ENCODE measurements at regions not wholly inside any gene's neighbourhood (a gene's known extent, or its start where the extent isn't known, plus 50 kb on each side); places are given as distances from the start of the nearest gene placed in this dataset.

DNA sequence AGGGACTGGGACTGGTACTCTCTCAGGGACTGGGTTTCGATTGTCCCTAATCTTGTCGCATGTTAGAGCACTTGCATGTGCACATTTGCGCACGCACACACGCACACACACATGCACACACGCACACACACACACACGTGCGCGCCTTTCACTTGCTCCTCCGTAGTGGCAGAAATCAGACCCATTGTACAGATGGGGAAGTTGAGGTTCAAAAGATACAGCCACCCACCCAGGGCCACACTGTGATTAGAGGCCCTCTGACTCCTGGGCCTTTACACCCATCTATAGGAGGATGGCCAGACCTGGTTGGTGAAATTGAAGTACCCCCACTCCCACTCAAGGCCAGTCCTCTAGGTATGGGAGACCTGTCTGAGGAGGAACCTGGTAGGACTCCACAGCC lies 167.8 kb upstream of the LHX5 start:
- intact Hi-C loops (cut with DNase I) = no loop called here
- DNase-seq = no peak
- H3K27me3 ChIP-seq = peaks cover 26% of the 10 kb centered on the region

DNA sequence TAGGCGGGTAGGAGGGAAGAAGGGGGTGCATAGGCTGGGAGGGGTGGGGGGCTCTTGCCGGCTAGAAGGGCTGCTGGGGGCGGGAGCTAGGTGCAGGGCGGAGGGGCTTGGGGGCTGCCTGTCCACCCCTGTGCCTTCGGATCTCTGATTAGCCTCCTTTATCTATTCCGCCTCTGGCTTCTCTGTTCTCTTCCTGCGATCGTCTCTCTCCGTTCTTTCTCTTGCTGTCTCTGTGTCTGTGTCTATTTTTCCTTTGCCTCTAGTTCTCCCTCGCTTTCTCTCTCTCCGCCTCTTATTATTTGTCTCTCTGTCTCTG lies 166.7 kb upstream of the LHX5 start:
- Histone ChIP-seq H3K36me3 (replicated peaks in 1 of 2) (no peaks in the 10 kb centered on the region), H3K9me3 (replicated peaks in 1 of 3) (no peaks in the 10 kb centered on the region), H3K27ac (no peak overlapping the region), H3K4me3 (no peak overlapping the region), H3K4me1 (replicated peaks in 1 of 2) (no peaks in the 10 kb centered on the region), H3K27me3 (peaks cover 16% of the 10 kb centered on the region)
- TF ChIP-seq POLR2A (IDR thresholded peaks at IDR 0.05) = no peak
- TF ChIP-seq, protein P1, sequence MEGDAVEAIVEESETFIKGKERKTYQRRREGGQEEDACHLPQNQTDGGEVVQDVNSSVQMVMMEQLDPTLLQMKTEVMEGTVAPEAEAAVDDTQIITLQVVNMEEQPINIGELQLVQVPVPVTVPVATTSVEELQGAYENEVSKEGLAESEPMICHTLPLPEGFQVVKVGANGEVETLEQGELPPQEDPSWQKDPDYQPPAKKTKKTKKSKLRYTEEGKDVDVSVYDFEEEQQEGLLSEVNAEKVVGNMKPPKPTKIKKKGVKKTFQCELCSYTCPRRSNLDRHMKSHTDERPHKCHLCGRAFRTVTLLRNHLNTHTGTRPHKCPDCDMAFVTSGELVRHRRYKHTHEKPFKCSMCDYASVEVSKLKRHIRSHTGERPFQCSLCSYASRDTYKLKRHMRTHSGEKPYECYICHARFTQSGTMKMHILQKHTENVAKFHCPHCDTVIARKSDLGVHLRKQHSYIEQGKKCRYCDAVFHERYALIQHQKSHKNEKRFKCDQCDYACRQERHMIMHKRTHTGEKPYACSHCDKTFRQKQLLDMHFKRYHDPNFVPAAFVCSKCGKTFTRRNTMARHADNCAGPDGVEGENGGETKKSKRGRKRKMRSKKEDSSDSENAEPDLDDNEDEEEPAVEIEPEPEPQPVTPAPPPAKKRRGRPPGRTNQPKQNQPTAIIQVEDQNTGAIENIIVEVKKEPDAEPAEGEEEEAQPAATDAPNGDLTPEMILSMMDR (IDR thresholded peaks at IDR 0.05) = no peak
- no peak for DNase-seq
- intact Hi-C loops (cut with DNase I) = no loop called here
- 15 to 21% (median 18%) methylated on average over 10 to 11 of the region's 11 CpGs for WGBS, 4 donors

More for the DNA sequence above, 167.8 kb upstream of the LHX5 start:
- Histone ChIP-seq H3K27ac (no peak overlapping the region), H3K4me1 (replicated peaks in 1 of 2) (no peaks in the 10 kb centered on the region), H3K9me3 (replicated peaks in 1 of 3) (no peaks in the 10 kb centered on the region), H3K4me3 (no peak overlapping the region), H3K36me3 (replicated peaks in 1 of 2) (no peaks in the 10 kb centered on the region)
- 76 to 89% (median 85%) methylated on average over 5 to 10 of the region's 10 CpGs for WGBS, 4 donors
- TF ChIP-seq, protein P1 (IDR thresholded peaks at IDR 0.05) = no peak
- TF ChIP-seq POLR2A (IDR thresholded peaks at IDR 0.05) = no peak

DNA sequence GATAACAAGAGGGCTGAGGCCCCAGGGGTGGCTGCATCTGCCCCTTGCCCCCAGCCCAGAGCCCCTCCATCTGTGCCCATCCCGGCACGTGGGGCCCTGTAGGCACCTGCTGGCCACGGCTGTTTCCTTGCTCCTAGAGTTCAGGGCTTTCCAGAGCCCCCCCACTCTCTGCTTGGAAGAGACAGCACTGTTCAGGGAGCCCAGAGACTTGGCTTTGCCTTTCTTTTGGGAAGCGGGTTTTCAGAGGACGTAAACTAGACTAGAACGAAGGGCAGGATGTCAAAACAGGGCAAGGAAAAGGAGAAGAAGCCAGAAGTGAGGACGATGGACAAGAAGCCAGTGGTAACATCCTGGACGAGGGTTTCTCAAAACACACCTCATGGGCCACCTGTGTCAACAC lies 163.3 kb upstream of the LHX5 start:
- 43 to 56% (median 48%) methylated on average over 8 of the region's 8 CpGs for WGBS, 4 donors
- no peak for TF ChIP-seq POLR2A (IDR thresholded peaks at IDR 0.05)
- TF ChIP-seq, protein P1 (IDR thresholded peaks at IDR 0.05) = no peak
- no peak for DNase-seq
- H3K27me3 ChIP-seq = peaks cover 6% of the 10 kb centered on the region
- no peaks in the 10 kb centered on the region for H3K4me1 ChIP-seq (replicated peaks in 1 of 2)
- no peaks in the 10 kb centered on the region for H3K36me3 ChIP-seq (replicated peaks in 1 of 2)
- intact Hi-C loops (cut with DNase I) = no loop called here
- H3K27ac ChIP-seq = no peak overlapping the region
- H3K9me3 ChIP-seq (replicated peaks in 1 of 3) = peaks cover 0 to 7% (median 0%) of the 10 kb centered on the region in 3 donors
- H3K4me3 ChIP-seq = no peak overlapping the region

DNA sequence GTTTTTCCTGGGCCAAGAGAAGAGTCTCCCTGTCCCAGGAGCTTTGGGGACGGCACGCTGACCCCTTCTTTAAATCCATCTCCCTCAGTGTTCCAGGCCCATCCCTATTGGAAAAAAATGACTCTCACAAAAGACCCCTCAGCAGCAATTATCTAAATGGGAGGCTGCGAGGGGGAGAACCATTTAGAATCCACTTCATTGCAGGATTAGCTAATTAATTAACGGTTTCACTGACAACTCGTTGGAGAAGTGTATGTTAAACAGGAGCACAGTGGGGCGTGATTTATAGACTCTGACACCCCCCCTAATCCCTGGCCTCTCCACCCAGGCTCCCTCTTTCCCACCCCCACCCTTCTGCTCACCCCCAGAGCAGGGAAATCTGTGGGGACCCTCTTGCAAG lies 162.8 kb upstream of the LHX5 start:
- H3K36me3 ChIP-seq (replicated peaks in 1 of 2) = no peaks in the 10 kb centered on the region
- DNase-seq = no peak
- intact Hi-C loops (cut with DNase I) = no loop called here

More for the DNA sequence above, 162.8 kb upstream of the LHX5 start:
- TF ChIP-seq, protein P1 (IDR thresholded peaks at IDR 0.05) = no peak
- H3K9me3 ChIP-seq (replicated peaks in 1 of 3) = peaks cover 0 to 7% (median 0%) of the 10 kb centered on the region in 3 donors
- H3K27ac ChIP-seq = no peak overlapping the region
- no peaks in the 10 kb centered on the region for H3K4me1 ChIP-seq (replicated peaks in 1 of 2)
- 34 to 50% (median 39%) methylated on average over 6 of the region's 6 CpGs for WGBS, 4 donors
- peaks cover 1% of the 10 kb centered on the region for H3K27me3 ChIP-seq
- H3K4me3 ChIP-seq = no peak overlapping the region
